HCT116 (cell line): ENCODE measurements at regions not wholly inside any gene's neighbourhood (a gene's known extent, or its start where the extent isn't known, plus 50 kb on each side); places are given as distances from the start of the nearest gene placed in this dataset.

ENCODE experiments used
- ATAC-seq: fragments of 200-7000 bp; cut with Tn5 transposase; 2 replicates; pipeline ENCODE4 v1.9.1; 2020; ENCODE audit warnings: mild to moderate bottlenecking, moderate library complexity
- BruUV-seq: library from RNA; stranded (reverse); fragments of 400-500 nt; replicated peaks from 2 replicates; lab custom pipeline; 2021; lab: Mats Ljungman, UMichigan
- CTCF ChIA-PET: fragments of 300-600 bp; sonication (Branson Sonifier 250); formaldehyde crosslinking; loops from one replicate; lab custom pipeline; 2021; ENCODE audit warnings: antibody characterized with exemption; lab: Charles Lee
- POLR2A ChIA-PET: fragments of 300-600, 350-600 bp; sonication (Branson Sonifier 250); formaldehyde crosslinking; loops from one replicate; lab custom pipeline; 2021; ENCODE audit warnings: antibody characterized with exemption; lab: Charles Lee
- RAD21 ChIA-PET, 2 experiments: fragments of 300-600 bp; sonication (Branson Sonifier 250); formaldehyde crosslinking; loops; one replicate each; lab custom pipeline; 2023; ENCODE audit warnings: low total read pairs in 2 of 2; ENCODE audit not compliant: uncharacterized antibody in 2 of 2, unreplicated experiment in 2 of 2, low non-redundant PET in 1 of 2; lab: Charles Lee
- DNase-seq: peaks from one replicate; pipeline ENCODE4 v3.0.0-alpha.2; 2010; ENCODE audit warnings: low read depth, low spot score
- H2AFZ ChIP-seq: fragments of 200-600 bp; shearing (Covaris generic), sonication (generic); 2 replicates; pipeline ENCODE4 v1.6.1; 2017; ENCODE audit warnings: low read depth, mixed run types, mixed read lengths, antibody characterized with exemption, low read length; ENCODE audit not compliant: poor library complexity, severe bottlenecking
- H3K27ac ChIP-seq: 2 replicates; pipeline ENCODE4 v1.5.1; 2012; ENCODE audit warnings: low read depth, low read length
- H3K27me3 ChIP-seq: fragments of 200-600 bp; sonication (generic); 2 replicates; pipeline ENCODE4 v1.6.1; 2016; ENCODE audit warnings: mixed run types, low read length, mixed read lengths; ENCODE audit not compliant: insufficient read depth
- H3K36me3 ChIP-seq, 2 experiments: fragments of 200-500 bp in 1 of 2; fragments of 200-600 bp in 1 of 2; sonication (Bioruptor generic) in 1 of 2; sonication (generic) in 1 of 2; 2 replicates each; pipeline versions ENCODE4 v1.5.1 to v1.6.1; 2014 to 2016; ENCODE audit warnings: low read length in 2 of 2, inconsistent platforms in 1 of 2, mixed read lengths in 1 of 2, mixed run types in 1 of 2; ENCODE audit not compliant: insufficient read depth in 2 of 2, control insufficient read depth in 1 of 2
- H3K4me1 ChIP-seq, 2 experiments: fragments of 200-600 bp in 1 of 2; sonication (generic) in 1 of 2; 2 replicates each; pipeline versions ENCODE4 v1.5.1 to v1.6.1; 2012 to 2017; ENCODE audit warnings: low read length in 2 of 2, inconsistent platforms in 1 of 2, mild to moderate bottlenecking in 1 of 2, mixed read lengths in 1 of 2, mixed run types in 1 of 2, moderate library complexity in 1 of 2; ENCODE audit not compliant: insufficient read depth in 2 of 2, control insufficient read depth in 1 of 2
- H3K4me2 ChIP-seq: fragments of 200-600 bp; sonication (generic); 2 replicates; pipeline ENCODE4 v1.6.1; 2017; ENCODE audit warnings: mixed run types, low read length, mixed read lengths
- H3K4me3 ChIP-seq, 2 experiments: fragments of 200-600 bp in 1 of 2; sonication (generic) in 1 of 2; replicated peaks in 1 of 2; 2 replicates each; pipeline ENCODE4 v1.5.1; 2011 to 2016; ENCODE audit warnings: low read length in 2 of 2, control low read depth in 1 of 2, low read depth in 1 of 2, mild to moderate bottlenecking in 1 of 2, mixed read lengths in 1 of 2, mixed run types in 1 of 2
- H3K79me2 ChIP-seq: fragments of 200-600 bp; sonication (generic); 2 replicates; pipeline ENCODE4 v1.6.1; 2017; ENCODE audit warnings: mild to moderate bottlenecking, mixed run types, low read length, moderate library complexity, mixed read lengths; ENCODE audit not compliant: insufficient read depth
- H3K9ac ChIP-seq: fragments of 200-600 bp; sonication (generic); 2 replicates; pipeline ENCODE4 v1.6.1; 2016; ENCODE audit warnings: low read length, mixed read lengths
- H3K9me2 ChIP-seq: fragments of 200-600 bp; sonication (generic), shearing (Covaris generic); 2 replicates; pipeline ENCODE4 v1.6.1; 2017; ENCODE audit warnings: mixed run types, mild to moderate bottlenecking, moderate library complexity; ENCODE audit not compliant: insufficient read depth
- H3K9me3 ChIP-seq, 2 experiments: fragments of 200-500 bp in 1 of 2; fragments of 200-600 bp in 1 of 2; sonication (Bioruptor generic) in 1 of 2; sonication (generic) in 1 of 2; 2 replicates each; pipeline ENCODE4 v1.6.1; 2014 to 2017; ENCODE audit warnings: low read length in 2 of 2, mixed read lengths in 2 of 2, inconsistent platforms in 1 of 2, low read depth in 1 of 2, mild to moderate bottlenecking in 1 of 2, mixed run types in 1 of 2, moderate library complexity in 1 of 2; ENCODE audit not compliant: control insufficient read depth in 1 of 2, insufficient read depth in 1 of 2
- H4K20me1 ChIP-seq: fragments of 200-600 bp; sonication (generic), shearing (Covaris generic); 2 replicates; pipeline ENCODE4 v1.6.1; 2017; ENCODE audit warnings: mixed run types, mild to moderate bottlenecking, moderate library complexity; ENCODE audit not compliant: insufficient read depth
- ATF3 ChIP-seq: IDR thresholded peaks from 2 replicates; pipeline ENCODE4 v1.6.1; 2012
- CBX3 ChIP-seq: IDR thresholded peaks from 2 replicates; pipeline ENCODE4 v1.6.1; 2012; ENCODE audit warnings: low read depth
- CEBPB ChIP-seq: IDR thresholded peaks from 2 replicates; pipeline ENCODE4 v1.6.1; 2012; ENCODE audit warnings: low read depth
- EGR1 ChIP-seq: IDR thresholded peaks from 2 replicates; pipeline ENCODE4 v1.6.1; 2012; ENCODE audit warnings: low read depth
- ELF1 ChIP-seq: IDR thresholded peaks from 2 replicates; pipeline ENCODE4 v1.6.1; 2012; ENCODE audit warnings: low read depth, borderline replicate concordance
- EZH2 ChIP-seq: fragments of 200-600 bp; sonication (generic); IDR thresholded peaks from 2 replicates; pipeline ENCODE4 v1.6.1; 2017; ENCODE audit warnings: antibody characterized with exemption, mixed run types
- EZH2phosphoT487 ChIP-seq: fragments of 200-600 bp; IDR thresholded peaks from 2 replicates; pipeline ENCODE4 v1.6.1; 2018; ENCODE audit warnings: antibody characterized with exemption, borderline replicate concordance
- FOSL1 ChIP-seq: IDR thresholded peaks from 2 replicates; pipeline ENCODE4 v1.6.1; 2012; ENCODE audit warnings: low read depth
- MAX ChIP-seq: IDR thresholded peaks from 2 replicates; pipeline ENCODE4 v1.6.1; 2012
- POLR2A ChIP-seq: IDR thresholded peaks from 2 replicates; pipeline ENCODE4 v1.7.0; 2011; ENCODE audit warnings: borderline replicate concordance; ENCODE audit not compliant: insufficient read depth, insufficient read length; ENCODE audit errors: extremely low read depth
- POLR2AphosphoS5 ChIP-seq: IDR thresholded peaks from 2 replicates; pipeline ENCODE4 v1.6.1; 2011; ENCODE audit warnings: mild to moderate bottlenecking, low read depth, low read length, moderate library complexity
- RAD21 ChIP-seq: IDR thresholded peaks from 2 replicates; pipeline ENCODE4 v1.6.1; 2012; ENCODE audit warnings: low read depth, mild to moderate bottlenecking
- REST ChIP-seq: IDR thresholded peaks from 2 replicates; pipeline ENCODE4 v1.6.1; 2012; ENCODE audit warnings: low read depth
- SP1 ChIP-seq: IDR thresholded peaks from 2 replicates; pipeline ENCODE4 v1.6.1; 2012; ENCODE audit warnings: low read depth
- SRF ChIP-seq: IDR thresholded peaks from 2 replicates; pipeline ENCODE4 v1.6.1; 2012; ENCODE audit warnings: low read depth
- TCF7L2 ChIP-seq: IDR thresholded peaks from 2 replicates; pipeline ENCODE4 v1.7.0; 2011; ENCODE audit warnings: borderline replicate concordance, inconsistent platforms; ENCODE audit not compliant: insufficient read depth, insufficient read length; ENCODE audit errors: extremely low read depth
- ZFX ChIP-seq: fragments of 450-650 bp; IDR thresholded peaks from 2 replicates; pipeline ENCODE4 v1.6.1; 2017
- ZNF274 ChIP-seq: fragments of 200-500 bp; sonication (Bioruptor generic); IDR thresholded peaks from 2 replicates; pipeline ENCODE4 v1.6.1; 2014; ENCODE audit warnings: mild to moderate bottlenecking, low read depth, low read length, inconsistent platforms
- intact Hi-C: fragments of 100-400 bp; cut with micrococcal nuclease; formaldehyde crosslinking; loops from 2 replicates; pipeline ENCODE4 v1.10.0; 2022

GRCh38 chr5:72682561-72682960, 133.9 kb upstream of the TNPO1 start:
- no peak overlapping the region for H2AFZ ChIP-seq
- H3K4me1 ChIP-seq: no peaks in the 10 kb centered on the region
- DNase-seq (no peak), ATAC-seq (no peak)
- no peaks in the 10 kb centered on the region for H3K36me3 ChIP-seq
- H3K9me2 ChIP-seq: no peaks in the 10 kb centered on the region
- intact Hi-C loops: no loop called here
- ChIA-PET POLR2A (no interaction called here), CTCF (no interaction called here), RAD21 (no interaction called here)
- BruUV-seq: no TSS peak
- no peak overlapping the region for H3K4me2 ChIP-seq
- H3K9ac ChIP-seq: no peak overlapping the region
- no peaks in the 10 kb centered on the region for H3K27me3 ChIP-seq
- no peaks in the 10 kb centered on the region for H4K20me1 ChIP-seq
- H3K4me3 ChIP-seq: no peak overlapping the region
- no peaks in the 10 kb centered on the region for H3K79me2 ChIP-seq
- no peak overlapping the region for H3K27ac ChIP-seq
- TF ChIP-seq POLR2A (no peak), POLR2AphosphoS5 (no peak), SP1 (no peak), EZH2 (no peak), ZNF274 (no peak), CEBPB (no peak), MAX (no peak), ATF3 (no peak), EGR1 (no peak), EZH2phosphoT487 (no peak), CBX3 (no peak), ZFX (no peak), TCF7L2 (no peak)
- no peaks in the 10 kb centered on the region for H3K9me3 ChIP-seq

DNA sequence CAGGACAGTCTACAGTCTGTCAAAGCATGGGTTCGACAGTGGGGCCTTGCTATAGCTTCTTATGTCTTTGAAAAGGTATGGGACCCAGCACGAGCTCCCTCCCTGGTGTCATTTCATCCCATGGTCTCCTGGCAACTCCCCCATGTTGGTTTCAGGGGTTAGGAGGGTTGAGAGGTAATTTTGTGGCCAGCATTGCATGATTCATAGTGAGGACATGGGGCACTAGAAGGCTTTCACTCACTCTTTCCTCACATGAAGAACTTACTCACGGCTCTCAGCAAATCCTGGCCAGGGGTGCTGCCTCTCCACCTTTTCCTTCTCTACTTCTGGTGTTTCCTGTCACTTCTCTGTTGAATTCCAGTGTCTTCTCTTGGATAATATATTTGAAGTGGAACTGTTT, 134.7 kb upstream of the TNPO1 start:
- Histone ChIP-seq H3K9me3 (no peaks in the 10 kb centered on the region), H3K4me3 (no peak overlapping the region), H2AFZ (no peak overlapping the region), H3K4me1 (no peaks in the 10 kb centered on the region), H3K4me2 (no peak overlapping the region), H4K20me1 (no peaks in the 10 kb centered on the region), H3K9me2 (no peaks in the 10 kb centered on the region), H3K36me3 (no peaks in the 10 kb centered on the region), H3K9ac (no peak overlapping the region), H3K27me3 (no peaks in the 10 kb centered on the region), H3K79me2 (no peaks in the 10 kb centered on the region), H3K27ac (no peak overlapping the region)
- intact Hi-C loops: no loop called here
- DNase-seq (no peak), ATAC-seq (no peak)
- POLR2A ChIA-PET: no interaction called here
- BruUV-seq: no TSS peak
- CTCF ChIA-PET: no interaction called here
- RAD21 ChIA-PET: no interaction called here
- TF ChIP-seq FOSL1 (no peak), ATF3 (no peak), ZNF274 (no peak), POLR2AphosphoS5 (no peak), ZFX (no peak), CEBPB (no peak), CBX3 (no peak), SP1 (no peak), REST (no peak), TCF7L2 (no peak), SRF (no peak), POLR2A (no peak), RAD21 (no peak), ELF1 (no peak), EGR1 (no peak), EZH2phosphoT487 (no peak)
